ENCODE measurements at regions not wholly inside any gene's neighbourhood (a gene's known extent, or its start where the extent isn't known, plus 50 kb on each side); places are given as distances from the start of the nearest gene placed in this dataset.

DNA sequence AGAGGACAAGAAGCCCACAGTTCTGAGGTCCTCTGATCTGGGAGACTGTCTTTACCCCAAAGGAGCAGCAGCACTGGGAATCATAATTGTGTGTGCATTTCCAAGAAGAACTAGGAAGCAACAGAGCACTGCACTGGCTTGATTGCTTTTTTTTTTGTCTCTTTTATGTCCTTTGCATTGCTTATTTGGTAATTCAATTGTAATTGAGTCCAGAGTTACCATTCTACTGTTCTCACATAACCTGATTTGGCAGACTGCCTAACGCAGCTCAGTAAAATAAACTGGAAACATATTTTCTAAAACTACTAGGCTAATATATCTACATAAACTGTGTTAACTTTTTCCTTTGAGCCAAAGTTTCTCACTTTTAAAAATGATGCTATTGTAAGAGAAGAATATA lies 190.3 kb upstream of the SLC8A1 start:
- TF ChIP-seq, protein P1, sequence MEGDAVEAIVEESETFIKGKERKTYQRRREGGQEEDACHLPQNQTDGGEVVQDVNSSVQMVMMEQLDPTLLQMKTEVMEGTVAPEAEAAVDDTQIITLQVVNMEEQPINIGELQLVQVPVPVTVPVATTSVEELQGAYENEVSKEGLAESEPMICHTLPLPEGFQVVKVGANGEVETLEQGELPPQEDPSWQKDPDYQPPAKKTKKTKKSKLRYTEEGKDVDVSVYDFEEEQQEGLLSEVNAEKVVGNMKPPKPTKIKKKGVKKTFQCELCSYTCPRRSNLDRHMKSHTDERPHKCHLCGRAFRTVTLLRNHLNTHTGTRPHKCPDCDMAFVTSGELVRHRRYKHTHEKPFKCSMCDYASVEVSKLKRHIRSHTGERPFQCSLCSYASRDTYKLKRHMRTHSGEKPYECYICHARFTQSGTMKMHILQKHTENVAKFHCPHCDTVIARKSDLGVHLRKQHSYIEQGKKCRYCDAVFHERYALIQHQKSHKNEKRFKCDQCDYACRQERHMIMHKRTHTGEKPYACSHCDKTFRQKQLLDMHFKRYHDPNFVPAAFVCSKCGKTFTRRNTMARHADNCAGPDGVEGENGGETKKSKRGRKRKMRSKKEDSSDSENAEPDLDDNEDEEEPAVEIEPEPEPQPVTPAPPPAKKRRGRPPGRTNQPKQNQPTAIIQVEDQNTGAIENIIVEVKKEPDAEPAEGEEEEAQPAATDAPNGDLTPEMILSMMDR (IDR thresholded peaks at IDR 0.05; ENCODE audit: insufficient read depth, low read depth, low read length): no peak
- no peak overlapping the region for H3K4me3 ChIP-seq (ENCODE audit: low read depth, low read length)
- DNase-seq (ENCODE audit: low read depth): peak; percentile 3

DNA sequence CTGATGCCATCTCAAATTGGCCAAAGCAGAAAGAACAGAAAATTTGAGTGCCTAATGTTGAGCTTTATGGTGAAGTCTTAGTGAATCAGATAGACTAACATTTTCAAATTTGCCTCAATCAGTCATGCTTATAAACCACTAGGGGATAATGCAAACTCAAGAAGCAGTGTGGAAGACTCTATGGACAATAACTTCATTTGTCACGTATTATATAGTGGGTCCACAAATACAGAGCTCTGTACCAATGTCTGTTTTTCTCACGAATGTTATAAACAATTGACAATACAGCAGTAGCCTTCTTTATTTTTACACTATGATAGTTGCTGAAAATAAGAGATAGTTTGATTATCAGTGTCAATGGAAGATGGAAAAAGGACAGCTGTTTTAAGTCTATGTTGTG lies 190.8 kb upstream of the SLC8A1 start:
- no peak overlapping the region for H3K4me3 ChIP-seq (ENCODE audit: low read depth, low read length)
- TF ChIP-seq, protein P1 (IDR thresholded peaks at IDR 0.05; ENCODE audit: insufficient read depth, low read depth, low read length): no peak
- no peak for DNase-seq (ENCODE audit: low read depth)

- DNase-seq (ENCODE audit: low read depth): no peak
- no peak overlapping the region for H3K4me3 ChIP-seq (ENCODE audit: low read depth, low read length)
- TF ChIP-seq, protein P1 (IDR thresholded peaks at IDR 0.05; ENCODE audit: insufficient read depth, low read depth, low read length): no peak
Observed at GRCh38 chr2:40646642-40647041, 194.8 kb upstream of the SLC8A1 start.

GRCh38 chr2:40652155-40652554 lies 200.3 kb upstream of the SLC8A1 start:
- DNase-seq (ENCODE audit: low read depth): no peak
- no peak overlapping the region for H3K4me3 ChIP-seq (ENCODE audit: low read depth, low read length)
- TF ChIP-seq, protein P1 (IDR thresholded peaks at IDR 0.05; ENCODE audit: insufficient read depth, low read depth, low read length): no peak

DNA sequence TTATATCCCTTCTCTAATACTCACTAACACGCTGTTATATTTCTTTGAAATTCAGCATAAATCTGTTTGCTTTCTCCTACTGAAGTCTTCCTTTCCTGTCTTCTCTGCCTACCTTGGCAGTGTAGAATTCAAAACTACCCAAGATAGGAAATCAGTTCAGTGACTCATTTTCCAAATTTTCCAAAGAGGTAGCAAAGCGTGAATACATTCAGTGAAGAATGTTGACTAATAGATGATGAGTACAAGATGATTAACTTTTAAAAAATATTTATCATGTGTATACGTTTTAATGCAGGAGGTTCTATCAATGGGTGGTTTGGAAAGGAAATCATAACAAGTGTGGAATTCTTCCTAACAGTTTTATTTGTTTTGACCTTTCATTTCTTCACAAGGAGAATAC lies 201.9 kb upstream of the SLC8A1 start:
- no peak for DNase-seq (ENCODE audit: low read depth)
- TF ChIP-seq, protein P1 (IDR thresholded peaks at IDR 0.05; ENCODE audit: insufficient read depth, low read depth, low read length): no peak
- H3K4me3 ChIP-seq (ENCODE audit: low read depth, low read length): no peak overlapping the region

GRCh38 chr2:40654346-40654745 lies 202.5 kb upstream of the SLC8A1 start:
- TF ChIP-seq, protein P1 (IDR thresholded peaks at IDR 0.05; ENCODE audit: insufficient read depth, low read depth, low read length): no peak
- DNase-seq (ENCODE audit: low read depth): no peak

DNA sequence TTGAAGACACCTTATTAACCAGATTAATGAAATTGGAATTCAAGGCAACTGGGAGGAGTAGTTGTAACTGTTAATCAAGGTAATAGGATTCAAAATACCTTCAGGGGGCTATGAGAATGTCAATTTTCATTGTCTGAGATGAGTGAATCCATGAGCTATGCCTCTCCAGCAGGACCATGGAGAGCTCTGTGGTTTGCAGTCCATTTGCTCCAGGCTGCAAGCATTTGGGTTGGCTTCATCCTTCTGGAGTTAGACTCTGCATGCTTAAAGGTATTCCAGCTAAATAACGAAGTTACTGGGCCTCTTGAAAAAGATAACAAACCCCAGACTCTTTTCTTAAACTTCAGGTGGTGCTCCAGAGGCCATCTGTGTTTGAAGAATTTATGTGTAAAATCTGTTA lies 207.1 kb upstream of the SLC8A1 start:
- H3K4me3 ChIP-seq (ENCODE audit: low read depth, low read length): no peak overlapping the region
- DNase-seq (ENCODE audit: low read depth): peak; percentile 8
- TF ChIP-seq, protein P1 (IDR thresholded peaks at IDR 0.05; ENCODE audit: insufficient read depth, low read depth, low read length): no peak

More at GRCh38 chr2:40654346-40654745, 202.5 kb upstream of the SLC8A1 start:
- no peak overlapping the region for H3K4me3 ChIP-seq (ENCODE audit: low read depth, low read length)

Data from fibroblast of villous mesenchyme (primary cell).